Erythroblast (primary cell): ENCODE measurements at regions not wholly inside any gene's neighbourhood (a gene's known extent, or its start where the extent isn't known, plus 50 kb on each side); places are given as distances from the start of the nearest gene placed in this dataset.

ENCODE experiments used
- GATA1 ChIP-seq: IDR thresholded peaks from 2 replicates; pipeline ENCODE4 v1.6.1; 2011; ENCODE audit warnings: low read depth, mild to moderate bottlenecking, control low read depth, low read length, moderate library complexity
- POLR2A ChIP-seq: IDR thresholded peaks from 2 replicates; pipeline ENCODE4 v1.6.1; 2011; ENCODE audit warnings: mild to moderate bottlenecking, low read length

DNA sequence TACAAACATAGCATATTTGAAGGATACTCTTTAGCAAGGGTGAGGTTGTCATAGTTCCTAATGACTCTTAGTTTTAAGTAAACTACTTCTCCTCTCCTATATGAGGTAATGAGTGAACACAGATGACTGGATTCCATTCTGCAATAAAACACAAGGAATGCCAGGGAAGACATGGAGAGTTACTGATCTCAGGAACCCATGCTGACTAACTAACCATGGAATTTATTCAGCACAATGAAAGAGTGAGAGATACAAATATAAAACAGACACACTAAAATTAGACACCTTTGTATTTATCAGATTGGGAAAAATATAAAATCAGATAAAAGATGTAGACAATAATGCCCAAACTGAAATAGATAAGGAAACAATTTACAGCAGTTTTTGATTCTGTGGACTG is 1525.9 kb upstream of the SLC10A2 start:
- no peak for TF ChIP-seq POLR2A
- no peak for TF ChIP-seq GATA1
